DND-41 (cell line): ENCODE measurements at regions not wholly inside any gene's neighbourhood (a gene's known extent, or its start where the extent isn't known, plus 50 kb on each side); places are given as distances from the start of the nearest gene placed in this dataset.

Source experiments
- CTCF ChIP-seq: IDR thresholded peaks from 2 replicates; pipeline ENCODE4 v1.5.1; 2012; ENCODE audit warnings: borderline replicate concordance, low read length, moderate library complexity, mild to moderate bottlenecking; ENCODE audit not compliant: poor library complexity, severe bottlenecking; ENCODE audit errors: extremely low read depth
- EZH2 ChIP-seq: IDR thresholded peaks from 3 replicates; pipeline ENCODE4 v1.6.1; 2012; ENCODE audit warnings: borderline replicate concordance, low read depth, mild to moderate bottlenecking, moderate library complexity, low read length, inconsistent platforms; ENCODE audit not compliant: severe bottlenecking

- no peak for TF ChIP-seq CTCF
- no peak for TF ChIP-seq EZH2
Observed at GRCh38 chr12:62016021-62016420, 244.2 kb upstream of the USP15 start.
